Medulla oblongata (tissue), 1 donor: ENCODE measurements at regions not wholly inside any gene's neighbourhood (a gene's known extent, or its start where the extent isn't known, plus 50 kb on each side); places are given as distances from the start of the nearest gene placed in this dataset.
"Not testable (repeated sequence)": the region's sequence is repeated elsewhere in the genome, so short reads cannot be mapped to it uniquely, and the experiment has no call there.

ENCODE experiments used
- DNase-seq: peaks from one replicate; pipeline ENCODE4 v3.0.0-alpha.2; 2015; ENCODE audit errors: extremely low spot score

GRCh38 chr1:118298397-118298796 lies 113.4 kb upstream of the SPAG17 start:
- DNase-seq, result no peak

DNA sequence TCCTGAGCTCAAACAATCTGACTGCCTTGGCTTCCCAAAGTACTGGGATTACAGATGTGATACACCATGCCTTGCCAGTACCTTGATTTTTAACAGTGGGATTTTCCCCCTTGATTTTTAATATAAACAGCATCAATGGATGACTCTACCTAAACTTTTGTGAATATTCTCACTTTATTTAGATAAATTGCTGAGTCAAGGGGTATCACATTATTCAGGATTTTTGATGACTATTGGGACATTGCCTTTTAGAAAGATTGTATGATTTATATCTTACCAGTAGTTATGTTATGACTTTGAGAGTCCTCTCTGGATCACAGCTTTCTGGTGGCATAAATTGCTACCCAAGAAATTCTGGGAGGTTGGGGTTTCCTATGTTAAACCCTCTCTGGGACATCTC lies 112.5 kb upstream of the SPAG17 start:
- no peak for DNase-seq

DNA sequence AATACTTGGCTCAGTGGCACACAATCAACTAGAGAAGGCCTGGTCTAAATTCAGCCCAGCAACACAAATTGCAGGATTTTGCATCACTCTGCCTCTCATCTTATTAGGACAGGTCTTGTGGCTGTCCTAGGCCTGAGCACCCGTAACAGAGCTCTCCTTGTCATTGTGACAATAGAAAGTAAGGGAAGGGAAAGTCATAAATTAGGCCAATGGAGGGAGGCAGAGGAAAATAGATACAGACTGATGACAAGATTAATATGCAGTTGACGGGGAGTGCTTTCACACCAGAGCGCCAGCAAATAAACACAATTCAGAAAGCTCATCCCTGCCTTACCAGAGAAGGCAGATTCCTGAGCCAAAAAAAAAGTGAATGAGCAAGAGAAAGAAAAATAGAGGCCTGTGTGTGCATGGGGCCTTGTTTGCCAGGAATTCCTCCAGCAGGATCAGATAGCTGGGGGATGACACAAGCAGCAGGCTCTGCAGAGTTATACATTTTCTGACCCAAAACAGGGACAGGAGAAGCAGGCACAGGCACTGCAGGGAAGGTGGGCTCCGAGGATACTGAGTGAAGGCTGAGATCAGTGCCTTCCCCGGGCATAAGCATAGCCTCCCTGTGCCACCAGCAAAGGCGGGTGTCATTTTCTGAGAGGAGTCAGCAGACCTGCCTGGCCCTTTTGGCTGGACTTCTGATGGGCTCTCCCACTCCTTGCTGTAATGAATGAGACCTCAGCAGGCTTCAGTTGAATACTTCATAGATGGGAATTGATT lies 110.0 kb upstream of the SPAG17 start:
- peak; percentile 31 for DNase-seq

DNA sequence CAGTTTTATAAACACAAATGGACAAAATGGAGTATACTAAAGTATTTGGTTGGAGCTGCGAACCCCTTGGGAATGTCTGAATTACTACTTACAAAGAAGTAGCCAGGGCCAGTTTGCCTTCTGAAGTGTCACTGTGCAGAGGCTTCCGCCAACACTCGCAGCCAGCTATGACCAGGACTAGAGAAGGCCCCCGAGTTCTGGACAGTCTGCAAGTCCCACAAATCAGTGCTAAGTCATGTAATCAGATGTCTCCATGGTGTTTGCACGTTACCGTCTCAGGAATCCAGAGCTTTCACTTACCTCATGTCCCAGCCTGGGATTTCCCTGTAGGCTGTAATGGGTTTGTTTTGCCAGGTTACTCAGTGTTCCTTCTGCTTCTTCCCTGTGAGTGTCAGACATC lies 106.6 kb upstream of the SPAG17 start:
- no peak for DNase-seq

GRCh38 chr1:118290571-118290970 lies 105.5 kb upstream of the SPAG17 start:
- no peak for DNase-seq

- no peak for DNase-seq
These were observed 105.0 kb upstream of the SPAG17 start for GRCh38 chr1:118290046-118290445.

DNA sequence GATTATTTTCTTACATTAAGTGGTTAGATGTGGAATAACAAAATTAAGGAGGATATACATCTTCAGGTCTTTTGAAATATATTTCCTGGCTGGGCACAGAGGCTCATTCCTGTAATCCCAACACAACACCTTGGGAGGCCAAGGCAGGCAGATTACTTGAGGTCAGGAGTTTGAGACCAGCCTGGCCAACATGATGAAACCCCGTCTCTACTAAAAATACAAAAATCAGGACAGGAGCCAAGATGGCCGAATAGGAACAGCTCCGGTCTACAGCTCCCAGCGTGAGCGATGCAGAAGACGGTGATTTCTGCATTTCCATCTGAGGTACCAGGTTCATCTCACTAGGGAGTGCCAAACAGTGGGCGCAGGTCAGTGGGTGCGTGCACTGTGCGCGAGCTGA lies 95.6 kb upstream of the SPAG17 start:
- not testable (repeated sequence) for DNase-seq

DNA sequence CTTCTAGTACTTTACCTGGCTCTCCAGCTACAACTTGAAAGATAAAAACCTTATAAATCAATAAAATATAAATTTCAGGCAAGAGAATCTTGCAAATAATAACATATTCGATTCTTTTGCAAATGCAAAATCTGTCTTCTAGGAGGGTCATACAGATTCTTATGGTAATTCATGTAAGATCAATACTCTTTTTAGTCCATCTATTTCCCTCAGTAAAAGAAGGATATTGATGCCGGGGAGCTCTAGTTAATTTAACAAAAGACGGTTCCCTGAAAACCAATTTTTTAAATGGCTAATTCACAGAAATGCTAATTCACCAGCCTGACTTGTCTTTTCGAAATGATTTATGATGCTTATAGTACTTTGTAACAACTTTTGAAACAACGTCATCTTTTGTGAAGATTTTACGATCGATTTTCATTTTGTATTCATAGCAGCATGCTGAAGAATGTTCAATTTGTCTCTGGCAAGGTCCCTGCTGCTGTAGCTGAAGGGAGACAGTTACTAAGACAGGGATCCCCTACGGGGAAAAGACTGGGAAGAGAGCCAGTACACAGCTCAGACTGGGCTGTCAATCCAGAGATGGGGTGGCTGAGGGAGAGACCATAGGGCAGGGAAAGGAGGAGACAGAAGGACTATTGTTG lies 90.6 kb upstream of the SPAG17 start:
- DNase-seq, result peak; percentile 35

GRCh38 chr1:118272884-118273283 lies 87.9 kb upstream of the SPAG17 start:
- no peak for DNase-seq

DNA sequence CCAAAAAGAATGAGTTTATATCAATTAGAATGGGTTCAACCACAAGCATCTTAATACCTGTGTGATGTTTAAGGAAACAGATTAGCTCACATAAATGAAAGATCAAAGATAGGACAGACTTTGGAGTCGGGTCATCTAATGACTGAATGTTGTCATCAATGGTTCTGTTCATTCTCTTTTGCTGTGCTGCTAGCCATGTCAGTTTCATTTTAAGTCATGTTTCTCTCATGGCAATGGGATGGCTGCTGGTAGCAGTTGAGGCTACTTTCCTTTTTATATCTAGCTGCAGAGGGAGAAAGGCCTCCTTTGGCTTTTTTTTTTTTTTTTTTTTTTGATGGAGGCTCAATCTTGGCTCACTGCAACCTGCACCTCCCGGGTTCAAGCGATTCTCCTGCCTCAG lies 86.9 kb upstream of the SPAG17 start:
- DNase-seq, result no peak

DNA sequence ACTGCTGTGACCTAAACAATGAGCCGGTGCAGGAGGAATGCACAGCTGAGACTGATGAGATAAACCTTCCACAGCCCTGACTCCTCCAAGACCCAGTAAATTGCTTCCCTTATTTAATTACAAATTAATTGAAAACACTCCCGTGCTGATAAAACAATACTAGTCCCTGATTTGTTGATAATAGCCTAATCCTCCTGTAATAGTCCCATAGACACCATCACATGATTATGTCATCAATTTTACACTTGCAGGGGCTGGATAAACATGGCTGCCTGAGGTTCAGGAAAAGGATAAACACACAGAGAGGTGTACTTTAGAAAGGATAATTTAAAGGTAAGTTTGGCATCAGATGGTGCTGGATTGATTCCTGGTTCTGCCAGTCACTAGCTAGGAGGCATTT lies 84.6 kb upstream of the SPAG17 start:
- DNase-seq, result no peak

- DNase-seq, result no peak
These were observed 81.4 kb upstream of the SPAG17 start for GRCh38 chr1:118266436-118266835.

- no peak for DNase-seq
These were observed 79.3 kb upstream of the SPAG17 start for GRCh38 chr1:118264343-118264742.

DNA sequence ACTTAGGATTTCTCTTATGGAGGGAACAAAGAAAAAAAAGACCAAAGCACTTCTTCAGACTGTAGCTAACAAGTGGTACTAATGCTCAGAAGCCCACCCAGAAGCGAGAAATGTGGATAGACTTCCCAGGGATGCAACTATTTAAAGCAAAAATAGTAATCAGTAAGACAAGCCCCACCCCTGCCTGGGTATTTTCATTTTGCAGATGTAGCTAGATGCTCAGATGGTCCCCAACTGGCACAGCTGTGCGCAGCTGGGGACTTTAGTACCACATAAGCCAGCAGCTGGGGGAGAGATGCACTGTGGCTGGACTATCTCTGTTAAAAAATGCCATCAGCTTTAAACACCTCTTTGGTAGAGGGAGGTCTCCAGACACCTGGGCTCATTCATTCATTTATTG lies 77.8 kb upstream of the SPAG17 start:
- no peak for DNase-seq

DNA sequence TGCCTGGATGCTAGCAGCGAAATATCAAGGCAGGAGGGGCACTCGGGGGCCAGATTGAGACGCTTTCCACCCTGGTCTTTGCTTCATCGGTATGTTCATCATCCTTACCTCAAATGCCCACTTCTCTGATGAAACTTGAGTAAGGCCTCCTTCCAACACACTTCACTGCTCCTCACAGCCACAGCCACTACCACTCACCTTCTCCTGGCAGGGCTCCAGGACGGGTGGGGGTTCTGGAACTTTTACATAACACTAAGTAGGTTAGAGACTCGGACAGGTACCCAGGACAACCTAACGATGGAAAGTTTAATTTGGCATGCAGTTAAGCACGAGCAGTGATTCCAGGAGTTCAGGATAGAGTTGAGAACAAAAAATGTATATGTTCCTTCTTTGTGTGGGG lies 73.9 kb upstream of the SPAG17 start:
- no peak for DNase-seq

- DNase-seq, result no peak
These were observed 72.9 kb upstream of the SPAG17 start for GRCh38 chr1:118257946-118258345.

GRCh38 chr1:118254491-118255425 lies 69.7 kb upstream of the SPAG17 start:
- DNase-seq, result no peak

GRCh38 chr1:118254001-118254400 lies 69.0 kb upstream of the SPAG17 start:
- no peak for DNase-seq

DNA sequence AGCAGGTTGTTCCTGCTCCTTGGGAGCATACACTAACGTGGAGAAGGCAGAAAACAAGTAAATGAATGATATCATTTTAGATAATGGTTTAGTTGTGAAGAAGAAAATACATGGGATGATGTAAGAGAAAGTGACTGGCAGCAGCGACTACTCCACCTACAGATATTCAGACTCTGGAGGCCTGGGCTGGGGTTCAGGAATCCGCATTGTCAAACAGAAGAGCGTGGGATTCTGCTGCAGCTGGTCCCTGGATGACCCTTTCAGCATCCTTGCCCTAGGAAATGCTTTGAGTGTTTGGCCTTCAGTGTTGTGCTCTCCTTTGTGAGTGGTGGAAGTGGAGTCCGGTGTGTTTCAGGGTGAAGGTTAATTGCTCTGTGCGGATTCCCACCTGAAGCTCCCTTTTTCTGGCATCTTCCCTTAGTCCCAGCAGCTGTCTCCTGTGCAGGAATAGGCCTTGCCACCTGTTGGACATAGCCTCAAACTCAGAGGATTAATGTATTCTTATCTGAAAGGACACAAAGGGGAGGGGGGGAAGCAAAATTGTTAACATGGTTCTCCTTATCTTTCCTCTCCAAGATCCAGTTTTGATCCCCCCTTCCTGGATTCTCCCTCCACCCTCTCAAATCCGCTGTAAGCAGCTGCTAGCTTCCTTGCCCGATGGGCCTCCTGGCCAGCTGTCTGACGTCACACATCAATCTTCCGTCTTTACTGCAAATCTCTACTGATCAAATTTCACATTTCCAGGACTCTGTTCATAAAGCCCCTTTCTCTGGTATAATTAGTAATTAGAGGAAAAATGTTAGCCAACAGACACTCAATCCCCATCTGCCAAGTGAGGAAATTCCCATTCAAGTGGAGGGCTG lies 68.3 kb upstream of the SPAG17 start:
- no peak for DNase-seq

GRCh38 chr1:118252624-118253023 lies 67.6 kb upstream of the SPAG17 start:
- no peak for DNase-seq

GRCh38 chr1:118250232-118250631 lies 65.2 kb upstream of the SPAG17 start:
- no peak for DNase-seq

DNA sequence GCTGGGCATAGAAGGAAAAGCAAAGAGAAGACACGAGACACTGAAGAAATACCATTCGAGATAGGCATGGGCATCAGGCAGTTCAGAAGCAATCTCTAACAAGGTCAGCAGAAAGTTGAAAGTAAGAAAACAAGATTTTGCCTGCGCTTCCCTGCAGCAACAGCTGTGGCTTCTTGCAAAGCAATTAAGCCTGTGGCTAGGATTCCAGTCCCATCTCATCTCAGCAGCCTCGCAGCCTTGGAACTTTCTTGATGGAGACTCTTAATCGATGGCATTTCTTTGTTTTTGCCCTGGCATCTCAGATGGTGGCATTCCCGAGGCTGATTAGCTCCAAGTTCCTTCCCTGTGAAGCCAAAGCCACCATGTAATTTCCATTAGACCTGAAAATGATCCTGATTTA lies 64.6 kb upstream of the SPAG17 start:
- no peak for DNase-seq
